H9 (cell line): ENCODE measurements at regions not wholly inside any gene's neighbourhood (a gene's known extent, or its start where the extent isn't known, plus 50 kb on each side); places are given as distances from the start of the nearest gene placed in this dataset.
A peak's percentile ranks its signal among the peaks of the same experiment; 100 is the strongest.

Experiments used
- DNase-seq: peaks from one replicate; pipeline ENCODE4 v3.0.0-alpha.2; 2017
- H2AFZ ChIP-seq: one replicate; pipeline ENCODE4 v1.6.1; 2013; ENCODE audit warnings: mild to moderate bottlenecking, low read length, control low read depth, moderate library complexity
- H2AK5ac ChIP-seq: 2 replicates; pipeline ENCODE4 v1.6.1; 2013; ENCODE audit warnings: low read length, control low read depth, mixed read lengths; ENCODE audit not compliant: insufficient read length
- H2BK120ac ChIP-seq: one replicate; pipeline ENCODE4 v1.6.1; 2013; ENCODE audit warnings: low read depth, mild to moderate bottlenecking, low read length, control low read depth, inconsistent platforms; ENCODE audit not compliant: poor library complexity, severe bottlenecking
- H2BK12ac ChIP-seq: 2 replicates; pipeline ENCODE4 v1.6.1; 2013; ENCODE audit warnings: low read length, control low read depth, mixed read lengths, low read depth; ENCODE audit not compliant: insufficient read length
- H2BK15ac ChIP-seq: 2 replicates; pipeline ENCODE4 v1.6.1; 2013; ENCODE audit warnings: low read depth, low read length, control low read depth
- H2BK20ac ChIP-seq: one replicate; pipeline ENCODE4 v1.6.1; 2013; ENCODE audit warnings: low read depth, mild to moderate bottlenecking, low read length, control low read depth, inconsistent platforms; ENCODE audit not compliant: poor library complexity, severe bottlenecking
- H2BK5ac ChIP-seq: 2 replicates; pipeline ENCODE4 v1.6.1; 2013; ENCODE audit warnings: low read length, control low read depth, mixed read lengths; ENCODE audit not compliant: insufficient read length
- H3K14ac ChIP-seq: 2 replicates; pipeline ENCODE4 v1.6.1; 2013; ENCODE audit warnings: low read length, control low read depth; ENCODE audit not compliant: insufficient read depth
- H3K18ac ChIP-seq: 2 replicates; pipeline ENCODE4 v1.6.1; 2013; ENCODE audit warnings: low read depth, mild to moderate bottlenecking, mixed read lengths, low read length, control low read depth; ENCODE audit not compliant: insufficient read length
- H3K23ac ChIP-seq: 2 replicates; pipeline ENCODE4 v1.6.1; 2013; ENCODE audit warnings: low read length, control low read depth, mixed read lengths, low read depth; ENCODE audit not compliant: insufficient read length
- H3K23me2 ChIP-seq: 2 replicates; pipeline ENCODE4 v1.6.1; 2013; ENCODE audit warnings: low read depth, mild to moderate bottlenecking, mixed read lengths, low read length, control low read depth; ENCODE audit not compliant: insufficient read length, poor library complexity, severe bottlenecking
- H3K27ac ChIP-seq: 2 replicates; pipeline ENCODE4 v1.5.1; 2013; ENCODE audit warnings: low read length, control low read depth, mixed read lengths, low read depth; ENCODE audit not compliant: insufficient read length
- H3K27me3 ChIP-seq: 2 replicates; pipeline ENCODE4 v1.6.1; 2013; ENCODE audit warnings: low read length, control low read depth, inconsistent platforms; ENCODE audit not compliant: insufficient read depth
- H3K4ac ChIP-seq: 2 replicates; pipeline ENCODE4 v1.6.1; 2013; ENCODE audit warnings: low read depth, mild to moderate bottlenecking, control low read depth, inconsistent platforms, low read length, moderate library complexity
- H3K4me1 ChIP-seq: 2 replicates; pipeline ENCODE4 v1.6.1; 2013; ENCODE audit warnings: low read length, control low read depth, inconsistent platforms; ENCODE audit not compliant: insufficient read depth
- H3K4me2 ChIP-seq: 2 replicates; pipeline ENCODE4 v1.6.1; 2013; ENCODE audit warnings: low read length, control low read depth, mixed read lengths; ENCODE audit not compliant: insufficient read length, insufficient read depth
- H3K56ac ChIP-seq: 2 replicates; pipeline ENCODE4 v1.6.1; 2013; ENCODE audit warnings: low read depth, mild to moderate bottlenecking, mixed read lengths, low read length, control low read depth; ENCODE audit not compliant: insufficient read length
- H3K79me1 ChIP-seq: 2 replicates; pipeline ENCODE4 v1.6.1; 2013; ENCODE audit warnings: low read depth, mild to moderate bottlenecking, moderate library complexity, low read length, control low read depth, inconsistent platforms; ENCODE audit not compliant: insufficient read depth, poor library complexity, severe bottlenecking
- H3K79me2 ChIP-seq: 2 replicates; pipeline ENCODE4 v1.6.1; 2013; ENCODE audit warnings: low read length, control low read depth, inconsistent platforms; ENCODE audit not compliant: insufficient read depth
- H3K9ac ChIP-seq: 2 replicates; pipeline ENCODE4 v1.6.1; 2013; ENCODE audit warnings: low read length, control low read depth, mixed read lengths; ENCODE audit not compliant: insufficient read length; ENCODE audit errors: extremely low read depth
- H3K9me3 ChIP-seq: one replicate; pipeline ENCODE4 v1.6.1; 2013; ENCODE audit warnings: low read depth, low read length, inconsistent platforms; ENCODE audit not compliant: control insufficient read depth
- H3T11ph ChIP-seq: one replicate; pipeline ENCODE4 v1.6.1; 2013; ENCODE audit warnings: mild to moderate bottlenecking, low read length, control low read depth, inconsistent platforms
- H4K20me1 ChIP-seq: one replicate; pipeline ENCODE4 v1.6.1; 2013; ENCODE audit not compliant: control insufficient read depth, insufficient read length, insufficient read depth
- H4K5ac ChIP-seq: 2 replicates; pipeline ENCODE4 v1.6.1; 2013; ENCODE audit warnings: low read depth, mild to moderate bottlenecking, mixed read lengths, low read length, control low read depth; ENCODE audit not compliant: insufficient read length
- H4K8ac ChIP-seq: replicated peaks from 2 replicates; pipeline ENCODE4 v1.6.1; 2013; ENCODE audit warnings: low read length, control low read depth, mixed read lengths, low read depth; ENCODE audit not compliant: insufficient read length
- H4K91ac ChIP-seq: 2 replicates; pipeline ENCODE4 v1.6.1; 2013; ENCODE audit warnings: low read depth, mild to moderate bottlenecking, moderate library complexity, mixed read lengths, low read length, control low read depth; ENCODE audit not compliant: insufficient read length
- H3K27ac Mint-ChIP-seq, 3 experiments: 2 replicates in 2 of 3; 3 replicates in 1 of 3; pipeline ENCODE4 v1.8.0; 2020 to 2021; ENCODE audit warnings: mixed read lengths in 3 of 3, mild to moderate bottlenecking in 1 of 3, moderate library complexity in 1 of 3
- H3K27me3 Mint-ChIP-seq: 2 replicates; pipeline ENCODE4 v1.8.0; 2021; ENCODE audit warnings: low read depth, mild to moderate bottlenecking, moderate library complexity, mixed read lengths
- H3K36me3 Mint-ChIP-seq, 3 experiments: 2 replicates in 2 of 3; 3 replicates in 1 of 3; pipeline ENCODE4 v1.8.0; 2020 to 2021; ENCODE audit warnings: low read depth in 3 of 3, mixed read lengths in 3 of 3; ENCODE audit not compliant: insufficient read depth in 1 of 3
- H3K4me1 Mint-ChIP-seq, 2 experiments: 2 replicates each; pipeline ENCODE4 v1.8.0; 2020; ENCODE audit warnings: mixed read lengths in 2 of 2
- H3K4me3 Mint-ChIP-seq, 2 experiments: 2 replicates in 1 of 2; 3 replicates in 1 of 2; pipeline ENCODE4 v1.8.0; 2020 to 2021; ENCODE audit warnings: mild to moderate bottlenecking in 2 of 2, mixed read lengths in 2 of 2, moderate library complexity in 1 of 2
- H3K9me3 Mint-ChIP-seq, 2 experiments: 2 replicates in 1 of 2; 3 replicates in 1 of 2; pipeline ENCODE4 v1.8.0; 2020; ENCODE audit warnings: mild to moderate bottlenecking in 2 of 2, mixed read lengths in 2 of 2, moderate library complexity in 1 of 2
- CTCF ChIP-seq: fragments of 200-600 bp; sonication (generic); conservative IDR thresholded peaks from 3 replicates; pipeline ENCODE4 v1.8.0; 2021; ENCODE audit warnings: antibody characterized with exemption, mild to moderate bottlenecking

DNA sequence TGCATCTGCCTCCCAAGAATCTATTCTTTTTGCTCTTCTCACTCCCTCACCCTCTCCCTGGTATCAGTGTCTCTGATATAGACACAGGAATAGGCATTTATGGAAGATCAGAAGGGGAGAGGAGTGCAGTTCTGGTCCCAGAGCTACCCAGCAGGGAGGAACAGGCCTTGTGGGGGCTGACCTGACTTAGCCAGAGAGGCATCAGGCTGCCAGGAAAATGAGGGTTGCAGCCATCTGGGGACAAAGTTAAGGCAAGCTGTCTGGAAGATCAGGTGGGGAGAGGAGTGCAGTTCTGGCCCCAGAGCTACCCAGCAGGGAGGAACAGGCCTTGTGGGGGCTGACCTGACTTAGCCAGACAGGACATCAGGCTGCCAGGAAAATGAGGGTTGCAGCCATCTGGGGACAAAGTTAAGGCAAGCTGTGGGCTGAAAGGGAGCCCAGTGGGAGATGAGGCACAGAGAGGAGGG, 69.9 kb upstream of the HK2 start:
- no peak for TF ChIP-seq CTCF
- H2BK15ac ChIP-seq: no peak overlapping the region
- H3T11ph ChIP-seq: no peak overlapping the region
- no peaks in the 10 kb centered on the region for H3K9me3 ChIP-seq
- H4K8ac ChIP-seq: no peak overlapping the region
- Mint-ChIP-seq H3K9me3 (no peaks in the 10 kb centered on the region), H3K27me3 (no peaks in the 10 kb centered on the region; the same call in 1 of the 2 replicates), H3K4me3 (no peak overlapping the region; a peak in 1 of 5 replicates), H3K4me1 (peaks cover 16 to 20% of the 10 kb centered on the region in 2 experiments), H3K36me3 (0 out of 7 replicates have a peak, but pooled peaks cover 0 to 3% (median 0%) of the 10 kb centered on the region in 3 experiments), H3K27ac (peak overlapping the region in 2 of 3 experiments; percentile 2 to 32; a peak in 2 of 7 replicates)
- H3K56ac ChIP-seq: no peak overlapping the region
- no peak overlapping the region for H2AFZ ChIP-seq
- H4K91ac ChIP-seq: no peak overlapping the region
- H3K18ac ChIP-seq: no peak overlapping the region
- no peak overlapping the region for H3K27ac ChIP-seq
- H3K23me2 ChIP-seq: no peaks in the 10 kb centered on the region
- no peaks in the 10 kb centered on the region for H4K20me1 ChIP-seq
- no peaks in the 10 kb centered on the region for H3K79me1 ChIP-seq
- H3K14ac ChIP-seq: no peak overlapping the region
- no peak overlapping the region for H2BK20ac ChIP-seq
- H3K9ac ChIP-seq: no peak overlapping the region
- H3K23ac ChIP-seq: no peak overlapping the region
- no peaks in the 10 kb centered on the region for H3K27me3 ChIP-seq
- H4K5ac ChIP-seq: no peak overlapping the region
- H2BK120ac ChIP-seq: no peak overlapping the region
- H2BK12ac ChIP-seq: no peak overlapping the region
- H3K4me2 ChIP-seq: no peak overlapping the region
- no peaks in the 10 kb centered on the region for H3K79me2 ChIP-seq
- peaks cover 4% of the 10 kb centered on the region for H3K4me1 ChIP-seq
- H3K4ac ChIP-seq: no peak overlapping the region
- no peak overlapping the region for H2BK5ac ChIP-seq
- no peak for DNase-seq
- no peak overlapping the region for H2AK5ac ChIP-seq
